ENCODE measurements at regions not wholly inside any gene's neighbourhood (a gene's known extent, or its start where the extent isn't known, plus 50 kb on each side); places are given as distances from the start of the nearest gene placed in this dataset.

GRCh38 chr17:26818736-26819135, 475.2 kb upstream of the WSB1 start:
- TF ChIP-seq CTCF (IDR thresholded peaks at IDR 0.05; ENCODE audit: low read depth, low read length), result no peak
- H3K4me3 ChIP-seq (replicated peaks in 1 of 2; ENCODE audit: low read depth in 2 of 2, low read length in 2 of 2), result no peak overlapping the region
- peak; percentile 2 to 13 for DNase-seq (ENCODE audit: low read depth in 2 of 2)
